HPDE6-E6E7 (cell line): ENCODE measurements at regions not wholly inside any gene's neighbourhood (a gene's known extent, or its start where the extent isn't known, plus 50 kb on each side); places are given as distances from the start of the nearest gene placed in this dataset.

ENCODE experiments used
- DNase-seq: peaks from one replicate; pipeline ENCODE4 v3.0.0; 2011; ENCODE audit warnings: missing footprints; ENCODE audit errors: extremely low spot score

GRCh38 chr5:39478863-39479262 lies 54.1 kb upstream of the DAB2 start:
- no peak for DNase-seq

GRCh38 chr5:39476843-39477220 lies 52.1 kb upstream of the DAB2 start:
- DNase-seq, result no peak

- no peak for DNase-seq
Observed at GRCh38 chr5:39475881-39476842, 51.4 kb upstream of the DAB2 start.

GRCh38 chr5:39475159-39475571 lies 50.4 kb upstream of the DAB2 start:
- DNase-seq, result no peak
